ENCODE measurements at regions not wholly inside any gene's neighbourhood (a gene's known extent, or its start where the extent isn't known, plus 50 kb on each side); places are given as distances from the start of the nearest gene placed in this dataset.
"Not testable (repeated sequence)": the region's sequence is repeated elsewhere in the genome, so short reads cannot be mapped to it uniquely, and the experiment has no call there.

DNA sequence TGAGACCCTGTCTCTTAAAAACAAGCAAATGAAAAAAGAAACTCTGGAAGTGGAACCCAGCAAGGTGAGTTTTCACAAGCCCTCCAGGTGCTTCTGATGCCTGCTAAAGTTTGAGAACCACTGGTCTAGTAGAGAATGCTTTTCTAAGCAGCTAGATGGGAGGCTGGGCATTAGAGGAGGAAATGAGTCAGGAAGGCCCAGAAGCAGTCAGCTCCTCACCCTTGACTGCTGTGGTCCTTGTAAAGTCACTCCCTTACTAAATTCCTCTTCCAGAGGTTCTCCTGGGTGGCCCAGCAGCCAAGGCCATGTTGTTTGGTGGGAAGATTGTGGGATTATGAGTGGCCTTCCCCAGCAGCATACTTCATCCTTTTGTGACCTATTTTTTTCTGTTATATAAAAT, 52.0 kb upstream of the FYN start:
- DNase-seq: no peak

DNA sequence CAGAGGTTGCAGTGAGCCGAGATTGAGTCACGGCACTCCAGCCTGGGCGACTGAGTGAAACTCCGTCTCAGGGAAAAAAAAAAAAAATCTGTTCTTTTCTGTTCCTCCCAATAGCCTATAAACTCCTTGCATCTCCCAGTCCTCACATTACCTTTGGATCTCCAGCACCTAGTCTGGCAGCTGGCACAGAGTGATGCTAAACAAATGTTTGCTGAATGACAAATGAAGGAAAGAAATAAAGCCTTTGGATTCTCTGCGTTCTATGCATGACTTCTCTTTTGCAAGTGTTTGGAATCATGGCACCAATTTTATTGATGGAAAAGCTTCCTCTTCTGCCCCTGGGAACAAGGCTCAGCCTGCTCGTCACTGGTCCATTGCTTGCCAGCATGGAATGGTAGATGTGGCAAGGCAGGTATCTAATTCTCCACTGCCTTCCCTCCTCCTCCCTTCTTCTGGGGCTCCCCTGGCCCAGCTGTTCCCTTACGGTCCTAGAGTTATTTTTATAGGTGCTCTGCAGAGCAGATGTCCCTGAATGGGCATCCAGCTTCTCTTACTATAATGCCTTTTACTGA, 53.6 kb upstream of the FYN start:
- peak; percentile 93 for DNase-seq

GRCh38 chr6:111927321-111927720, 54.1 kb upstream of the FYN start:
- peak; percentile 93 for DNase-seq

- DNase-seq: no peak
Measured at GRCh38 chr6:111928139-111928538, 54.9 kb upstream of the FYN start.

DNA sequence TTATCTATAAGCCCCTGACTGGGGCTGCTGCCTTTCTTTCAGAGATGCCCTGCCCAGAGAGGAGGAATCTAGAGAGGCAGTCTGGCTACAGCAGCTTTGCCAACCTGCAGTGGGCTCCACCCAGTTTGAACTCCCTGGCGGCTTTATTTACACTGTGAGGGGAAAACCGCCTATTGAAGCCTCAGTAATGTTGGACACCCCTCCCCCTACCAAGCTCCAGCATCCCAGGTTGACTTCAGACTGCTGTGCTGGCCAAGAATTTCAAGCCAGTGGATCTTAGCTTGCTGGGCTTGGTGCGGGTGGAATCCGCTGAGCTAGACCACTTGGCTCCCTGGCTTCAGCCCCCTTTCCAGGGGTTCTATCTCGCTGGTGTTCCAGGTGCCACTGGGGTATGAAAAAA, 61.4 kb upstream of the FYN start:
- peak; percentile 88 for DNase-seq

GRCh38 chr6:111936718-111937117, 63.5 kb upstream of the FYN start:
- no peak for DNase-seq

DNA sequence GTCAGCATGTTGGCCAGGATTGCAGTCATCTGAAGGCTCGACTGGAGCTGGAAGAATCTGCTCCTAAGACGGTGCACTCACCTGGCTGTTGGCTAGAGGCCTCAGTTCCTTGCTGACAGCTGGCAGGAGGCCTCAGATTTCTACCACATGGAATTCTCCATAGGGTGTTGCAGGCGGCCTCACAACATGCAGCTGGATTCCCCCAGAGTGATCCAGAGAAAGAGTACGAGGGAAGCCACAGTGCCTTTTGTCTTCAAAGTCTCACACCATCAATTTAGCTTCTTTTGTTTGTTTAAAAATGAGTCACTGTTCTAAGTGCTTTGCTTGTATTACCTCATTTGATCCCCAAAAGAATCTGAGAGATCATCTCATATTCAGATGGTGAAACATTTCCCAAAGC, 65.5 kb upstream of the FYN start:
- peak; percentile 74 for DNase-seq

- no peak for DNase-seq
Measured at GRCh38 chr6:111939902-111940301, 66.7 kb upstream of the FYN start.

DNA sequence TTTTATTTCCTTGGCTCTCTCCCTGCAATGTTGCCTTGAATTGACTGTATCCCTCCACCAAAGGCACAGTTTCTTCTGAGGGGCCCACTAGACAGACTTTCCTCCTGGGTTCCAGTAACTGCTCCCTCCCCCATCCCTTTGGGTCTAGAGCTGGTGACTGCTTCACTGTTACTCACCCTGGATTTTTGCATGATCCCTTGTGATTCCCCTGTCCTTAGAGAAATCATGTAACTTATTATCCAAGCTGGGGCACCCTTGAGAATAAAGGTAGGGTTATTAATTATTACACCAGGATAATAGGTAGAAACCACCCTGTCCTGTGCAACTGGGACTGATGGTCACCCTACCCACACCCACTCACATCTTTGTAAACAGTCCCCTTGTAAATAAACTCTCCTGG, 67.5 kb upstream of the FYN start:
- no peak for DNase-seq

GRCh38 chr6:111941686-111942330, 68.6 kb upstream of the FYN start:
- no peak for DNase-seq

DNA sequence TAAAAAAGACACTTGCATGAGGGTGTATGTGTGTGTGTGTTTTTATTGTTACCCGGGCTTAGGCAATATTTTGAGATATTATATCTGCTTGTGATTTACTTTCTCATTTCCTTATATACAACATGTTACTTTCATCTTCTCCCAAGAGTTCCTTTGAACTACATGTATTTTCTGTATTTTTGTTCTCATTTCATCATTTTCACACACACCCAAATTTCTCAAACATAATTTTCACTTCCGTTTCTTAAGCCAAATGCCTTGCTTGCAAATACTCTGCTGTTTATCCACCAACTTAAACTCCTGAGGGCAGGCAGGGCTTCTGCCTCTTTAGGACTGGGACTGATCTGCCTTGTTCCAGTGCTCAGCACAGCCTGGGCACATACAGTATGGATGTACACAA, 69.3 kb upstream of the FYN start:
- DNase-seq: no peak

GRCh38 chr6:111943266-111943665, 70.0 kb upstream of the FYN start:
- no peak for DNase-seq

DNA sequence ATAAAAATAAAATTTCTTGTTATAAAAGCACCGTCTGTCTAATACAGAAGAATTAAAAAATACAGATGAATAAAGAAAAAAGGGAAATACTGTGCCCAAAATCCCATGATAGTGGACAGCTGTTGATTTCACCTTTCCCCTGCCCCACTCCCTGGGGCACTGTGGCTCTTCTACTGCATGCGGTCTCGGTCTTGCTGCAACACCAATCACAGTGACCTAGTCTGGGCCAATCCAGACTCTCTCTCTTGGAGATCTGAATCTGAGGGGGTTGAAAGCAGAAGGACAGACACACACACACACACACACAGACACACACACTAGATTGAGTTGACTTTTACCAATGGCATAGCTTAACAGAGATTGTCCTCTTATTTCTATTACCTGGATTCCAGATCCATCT, 70.5 kb upstream of the FYN start:
- no peak for DNase-seq

- peak; percentile 74 for DNase-seq
Measured at GRCh38 chr6:111944541-111944940, 71.3 kb upstream of the FYN start.

DNA sequence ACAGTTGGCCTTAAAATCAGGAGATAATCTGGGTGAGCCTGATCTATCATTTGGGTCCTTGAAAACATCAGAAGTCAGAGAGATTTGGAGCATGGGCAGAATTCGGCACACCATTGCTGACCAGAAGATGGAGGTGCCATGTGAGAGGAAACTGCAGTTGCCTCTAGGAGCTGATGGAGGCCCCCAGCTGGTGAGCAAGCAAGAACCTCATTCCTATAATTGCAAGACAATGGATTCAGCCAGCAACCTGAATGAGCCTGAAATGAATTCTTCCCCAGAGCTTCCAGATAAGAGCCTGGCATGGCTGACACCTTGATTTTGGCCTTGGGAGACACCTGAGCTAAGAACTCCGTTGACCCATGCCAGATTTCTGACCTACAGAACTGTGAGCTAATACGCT, 76.3 kb upstream of the FYN start:
- DNase-seq: no peak

DNA sequence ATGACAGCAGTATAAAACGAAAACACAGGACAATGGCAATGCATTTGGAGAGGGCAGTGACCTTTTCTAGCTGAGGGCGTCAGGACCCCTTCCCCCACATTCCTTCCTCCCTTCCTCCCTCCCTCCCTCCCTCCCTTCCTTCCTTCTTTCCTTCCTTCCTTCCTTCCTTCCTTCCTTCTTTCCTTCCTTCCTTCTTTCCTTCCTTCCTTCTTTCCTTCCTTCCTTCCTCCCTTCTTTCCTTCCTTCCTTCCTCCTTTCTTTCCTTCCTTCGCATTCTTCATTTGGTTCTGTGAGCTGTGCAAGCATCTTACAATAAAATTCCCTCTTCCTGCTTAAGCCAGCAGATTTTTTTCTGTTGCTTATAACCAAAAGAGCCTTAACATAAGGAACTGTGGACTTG, 76.7 kb upstream of the FYN start:
- not testable (repeated sequence) for DNase-seq

GRCh38 chr6:111950661-111951496, 77.6 kb upstream of the FYN start:
- DNase-seq: peak; percentile 96

DNA sequence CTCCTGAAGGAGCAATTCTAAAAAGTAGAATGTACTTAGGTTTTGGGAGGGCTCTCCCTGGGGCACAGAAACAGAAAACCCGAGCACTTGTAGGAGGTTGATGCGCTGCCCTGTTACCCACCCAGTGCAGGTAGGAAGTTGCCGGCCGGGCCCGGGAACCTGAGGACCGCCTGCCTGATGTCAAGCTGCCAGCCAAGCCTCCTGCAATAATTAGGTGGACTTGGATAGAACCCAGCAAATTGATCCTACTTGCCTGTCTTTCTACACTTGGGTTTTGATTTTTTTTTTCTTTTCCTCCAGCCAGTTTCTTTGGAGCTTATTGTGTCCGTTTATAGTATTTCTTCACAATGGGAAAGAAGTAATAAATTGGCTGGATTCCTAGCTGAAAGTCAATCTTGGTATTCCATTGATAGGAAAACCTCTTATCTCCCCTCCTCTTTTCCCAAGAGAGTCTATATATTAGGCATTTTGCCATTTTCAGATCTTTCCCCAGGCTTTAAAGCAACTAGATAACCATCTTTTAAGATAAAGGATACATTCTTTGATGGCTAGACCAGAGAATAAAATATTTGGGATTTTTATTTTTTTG, 78.3 kb upstream of the FYN start:
- no peak for DNase-seq

DNA sequence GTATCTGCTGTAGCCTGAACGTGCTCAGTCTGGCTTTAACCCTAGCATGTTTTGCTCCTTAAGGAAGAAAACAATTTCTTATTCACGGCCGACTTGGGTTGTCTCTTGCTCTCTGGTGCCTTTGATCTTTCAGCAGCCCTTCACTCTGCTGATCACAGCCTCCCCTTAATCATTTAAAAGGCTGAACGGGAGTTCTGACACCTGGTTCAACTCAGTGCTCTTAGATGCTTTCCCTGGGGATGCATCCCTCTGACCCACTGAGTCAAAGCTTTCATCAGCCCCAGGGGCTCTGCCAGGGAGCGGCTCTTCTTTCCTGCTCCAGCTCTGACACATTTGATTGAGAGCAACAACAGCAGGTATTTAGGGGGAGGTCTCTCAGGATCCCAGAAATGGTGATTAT, 79.0 kb upstream of the FYN start:
- DNase-seq: no peak

GRCh38 chr6:111952821-111953540, 79.7 kb upstream of the FYN start:
- DNase-seq: no peak

DNA sequence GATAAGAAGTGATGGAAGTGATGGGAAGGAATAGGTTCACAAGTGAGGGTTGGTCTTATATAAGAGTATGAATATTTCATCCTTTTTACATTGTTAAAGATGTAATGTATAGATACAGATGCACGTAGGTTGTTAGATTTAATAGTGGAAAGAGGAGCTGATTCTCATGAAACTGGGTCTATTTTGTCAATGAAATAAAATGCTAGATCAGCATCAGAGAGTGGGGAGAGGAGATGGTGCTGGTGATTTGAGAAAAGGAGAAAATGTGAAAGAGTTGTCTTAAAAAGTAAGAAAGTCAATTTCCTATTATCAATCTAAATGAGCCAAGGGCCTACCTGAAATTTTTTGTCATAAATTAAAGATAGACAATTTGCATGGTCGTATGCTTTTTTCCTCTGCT, 82.8 kb upstream of the FYN start:
- DNase-seq: no peak

DNA sequence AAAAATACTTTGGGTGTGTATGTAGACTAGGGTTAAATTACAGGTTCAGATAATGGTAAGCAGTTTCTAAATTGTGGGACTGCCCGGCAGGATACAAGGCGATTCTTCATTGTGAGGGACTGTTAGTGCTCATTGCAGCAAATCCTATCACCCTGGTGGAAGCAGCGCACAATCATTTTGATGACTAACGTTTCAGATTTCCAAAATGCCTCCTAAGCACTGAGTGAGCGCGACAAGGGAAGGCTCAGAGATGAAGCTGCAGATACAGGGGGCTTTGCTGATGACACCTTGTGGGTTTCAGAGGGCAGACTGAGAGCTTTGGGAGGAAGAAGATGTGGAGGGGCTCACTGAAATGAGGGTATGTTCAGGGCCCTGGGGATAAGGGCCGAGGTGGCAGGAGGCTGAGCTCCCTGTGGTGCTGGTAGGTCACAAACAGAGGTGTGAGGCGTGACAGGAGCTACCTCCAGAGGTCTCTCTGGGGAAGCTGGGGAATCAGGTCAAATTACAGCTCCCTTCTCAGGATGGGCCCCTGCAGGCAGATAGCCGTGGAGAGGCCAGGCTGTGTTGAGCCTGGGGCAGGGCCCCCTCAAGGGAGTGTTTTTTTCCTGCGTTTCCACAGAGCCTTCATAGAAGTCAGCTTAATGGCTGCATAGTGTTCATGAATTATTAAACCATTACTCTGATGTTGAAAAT, 84.5 kb upstream of the FYN start:
- DNase-seq: no peak

DNA sequence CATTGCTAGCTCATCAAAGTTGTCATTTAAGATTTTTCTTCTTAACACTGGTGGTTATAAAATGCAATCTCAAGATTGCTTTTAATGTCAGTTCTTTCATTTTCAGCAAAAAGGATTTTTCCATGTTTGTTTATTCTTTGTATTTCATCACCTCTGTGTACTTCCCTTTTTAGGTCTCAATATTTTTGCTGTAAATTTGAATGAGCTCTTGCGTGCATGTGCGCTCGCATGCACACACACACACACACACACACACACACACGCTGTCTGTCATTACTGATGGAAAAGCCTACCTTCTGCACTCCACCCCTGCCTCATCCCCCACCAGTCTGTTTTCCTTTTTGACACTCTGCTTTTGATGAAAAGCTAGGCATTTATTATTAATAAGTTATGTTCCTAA, 85.3 kb upstream of the FYN start:
- DNase-seq: no peak
